ENCODE measurements at regions not wholly inside any gene's neighbourhood (a gene's known extent, or its start where the extent isn't known, plus 50 kb on each side); places are given as distances from the start of the nearest gene placed in this dataset.

- TF ChIP-seq, protein P1, sequence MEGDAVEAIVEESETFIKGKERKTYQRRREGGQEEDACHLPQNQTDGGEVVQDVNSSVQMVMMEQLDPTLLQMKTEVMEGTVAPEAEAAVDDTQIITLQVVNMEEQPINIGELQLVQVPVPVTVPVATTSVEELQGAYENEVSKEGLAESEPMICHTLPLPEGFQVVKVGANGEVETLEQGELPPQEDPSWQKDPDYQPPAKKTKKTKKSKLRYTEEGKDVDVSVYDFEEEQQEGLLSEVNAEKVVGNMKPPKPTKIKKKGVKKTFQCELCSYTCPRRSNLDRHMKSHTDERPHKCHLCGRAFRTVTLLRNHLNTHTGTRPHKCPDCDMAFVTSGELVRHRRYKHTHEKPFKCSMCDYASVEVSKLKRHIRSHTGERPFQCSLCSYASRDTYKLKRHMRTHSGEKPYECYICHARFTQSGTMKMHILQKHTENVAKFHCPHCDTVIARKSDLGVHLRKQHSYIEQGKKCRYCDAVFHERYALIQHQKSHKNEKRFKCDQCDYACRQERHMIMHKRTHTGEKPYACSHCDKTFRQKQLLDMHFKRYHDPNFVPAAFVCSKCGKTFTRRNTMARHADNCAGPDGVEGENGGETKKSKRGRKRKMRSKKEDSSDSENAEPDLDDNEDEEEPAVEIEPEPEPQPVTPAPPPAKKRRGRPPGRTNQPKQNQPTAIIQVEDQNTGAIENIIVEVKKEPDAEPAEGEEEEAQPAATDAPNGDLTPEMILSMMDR (IDR thresholded peaks at IDR 0.05; ENCODE audit: insufficient read depth, low read depth, low read length): no peak
- TF ChIP-seq EZH2 (IDR thresholded peaks at IDR 0.05; ENCODE audit: insufficient read depth, low read length): no peak
These were observed 161.8 kb upstream of the GRIA4 start for GRCh38 chr11:105447936-105448702.
